Left renal pelvis (tissue), 4 donors: ENCODE measurements at regions not wholly inside any gene's neighbourhood (a gene's known extent, or its start where the extent isn't known, plus 50 kb on each side); places are given as distances from the start of the nearest gene placed in this dataset.
"Not testable (repeated sequence)": the region's sequence is repeated elsewhere in the genome, so short reads cannot be mapped to it uniquely, and the experiment has no call there.

Experiments
- DNase-seq, 4 donors: peaks; one replicate each; pipeline ENCODE4 v3.0.0-alpha.2; 2013; ENCODE audit warnings: low read depth in 4 of 4, low spot score in 3 of 4

DNA sequence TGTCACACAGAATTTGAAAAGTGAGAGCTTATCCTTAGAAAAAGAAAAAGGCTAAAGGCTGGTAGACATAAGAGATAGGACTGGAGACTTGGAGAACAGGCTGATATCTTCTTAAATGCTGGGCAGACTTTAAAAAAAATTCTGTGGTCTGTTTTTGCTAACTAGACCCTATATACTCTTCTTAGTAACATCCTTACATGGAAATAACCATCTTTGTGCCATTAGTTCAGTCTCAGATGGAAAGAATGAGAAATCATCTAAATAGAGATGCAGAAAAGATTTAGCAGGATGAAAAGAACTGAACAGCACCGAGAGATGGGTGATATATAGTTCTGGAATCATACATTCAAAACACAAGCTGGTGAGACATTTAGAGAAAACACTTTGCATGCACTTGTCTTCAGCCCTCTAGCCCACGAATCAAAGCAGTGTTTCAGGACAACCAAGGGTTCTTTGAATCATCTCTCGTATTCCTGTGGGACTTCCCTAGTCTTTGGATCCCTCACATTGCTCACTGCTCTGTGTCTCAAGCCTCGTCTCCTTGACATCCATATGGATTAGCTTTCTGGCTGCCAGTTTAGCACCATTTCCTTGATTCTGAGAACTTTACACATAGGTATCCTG, 93.0 kb upstream of the LYSMD4 start:
- DNase-seq = no peak

- no peak for DNase-seq
Measured at GRCh38 chr15:99823346-99823745, 90.1 kb upstream of the LYSMD4 start.

DNA sequence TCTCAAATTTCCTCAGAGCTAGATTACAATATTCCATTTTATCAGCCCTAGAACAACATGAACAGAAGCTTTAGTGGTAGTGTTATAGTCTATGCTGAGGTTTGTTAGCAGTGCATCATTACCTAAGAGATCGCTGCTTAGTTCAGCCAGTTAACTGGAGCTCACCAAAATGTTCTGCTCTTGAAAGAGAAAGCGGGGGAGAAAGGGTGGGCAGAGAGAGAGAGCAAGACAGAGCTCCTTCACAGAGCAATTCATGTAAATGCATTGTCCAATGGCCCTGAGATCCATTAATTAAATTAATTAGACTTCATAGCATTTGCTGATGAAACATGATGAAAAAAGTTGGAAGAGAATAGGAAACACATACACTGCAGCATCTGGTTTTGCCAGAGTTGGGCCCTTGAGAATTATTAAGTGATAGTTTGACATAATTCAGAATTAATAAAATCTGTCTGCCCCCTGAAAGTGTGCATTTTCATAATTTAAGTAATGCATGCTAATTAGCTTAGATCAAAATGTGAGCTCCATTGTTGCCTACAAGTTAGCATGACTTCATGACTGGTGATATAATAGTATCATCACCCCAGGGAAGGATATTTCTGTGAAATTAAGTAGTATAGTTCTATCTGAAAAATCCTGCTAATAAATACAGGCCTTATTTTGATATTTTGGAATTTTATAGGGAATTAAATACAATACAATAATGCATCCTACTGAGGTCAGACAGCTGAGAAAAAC, 86.9 kb upstream of the LYSMD4 start:
- no peak for DNase-seq

DNA sequence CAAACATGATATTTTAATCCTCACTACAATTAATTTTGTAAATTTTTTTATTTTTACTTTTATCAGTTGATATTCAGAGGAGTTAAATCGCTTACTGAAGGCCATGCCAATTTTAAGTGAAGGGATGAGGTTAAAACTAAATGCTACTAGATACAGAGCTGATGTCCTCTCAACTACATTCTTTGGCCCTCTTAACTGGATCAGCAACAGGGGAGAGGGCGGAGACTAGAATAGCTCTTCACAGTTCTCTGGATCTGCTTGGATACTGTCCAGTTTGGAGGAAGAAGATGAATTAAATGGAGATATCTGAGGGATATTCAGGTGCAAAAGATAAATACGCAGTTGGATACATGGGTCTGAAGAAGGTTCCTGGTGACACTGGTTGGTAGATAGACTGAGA, 85.6 kb upstream of the LYSMD4 start:
- no peak for DNase-seq

- DNase-seq = not testable (repeated sequence)
Measured at GRCh38 chr15:99816862-99817261, 83.6 kb upstream of the LYSMD4 start.

- not testable (repeated sequence) for DNase-seq
Measured at GRCh38 chr15:99810663-99811062, 77.4 kb upstream of the LYSMD4 start.

DNA sequence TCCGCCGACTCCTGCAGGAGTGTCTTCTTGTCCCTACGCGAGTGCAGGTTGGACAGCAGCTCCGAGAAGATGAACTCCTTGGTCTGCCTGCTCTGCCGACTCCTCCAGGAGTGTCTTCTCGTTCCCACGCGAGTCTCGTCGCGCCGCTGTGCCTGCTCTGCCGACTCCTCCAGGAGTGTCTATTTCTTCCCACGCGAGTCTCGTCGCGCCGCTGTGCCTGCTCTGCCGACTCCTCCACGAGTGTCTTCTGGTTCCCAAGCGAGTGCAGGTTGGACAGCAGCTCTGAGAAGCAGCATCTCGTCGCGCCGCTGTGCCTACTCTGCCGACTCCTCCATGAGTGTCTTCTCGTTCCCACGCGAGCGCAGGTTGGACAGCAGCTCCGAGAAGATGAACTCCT, 66.6 kb upstream of the LYSMD4 start:
- not testable (repeated sequence) for DNase-seq

GRCh38 chr15:99799182-99799853, 66.1 kb upstream of the LYSMD4 start:
- not testable (repeated sequence) for DNase-seq

DNA sequence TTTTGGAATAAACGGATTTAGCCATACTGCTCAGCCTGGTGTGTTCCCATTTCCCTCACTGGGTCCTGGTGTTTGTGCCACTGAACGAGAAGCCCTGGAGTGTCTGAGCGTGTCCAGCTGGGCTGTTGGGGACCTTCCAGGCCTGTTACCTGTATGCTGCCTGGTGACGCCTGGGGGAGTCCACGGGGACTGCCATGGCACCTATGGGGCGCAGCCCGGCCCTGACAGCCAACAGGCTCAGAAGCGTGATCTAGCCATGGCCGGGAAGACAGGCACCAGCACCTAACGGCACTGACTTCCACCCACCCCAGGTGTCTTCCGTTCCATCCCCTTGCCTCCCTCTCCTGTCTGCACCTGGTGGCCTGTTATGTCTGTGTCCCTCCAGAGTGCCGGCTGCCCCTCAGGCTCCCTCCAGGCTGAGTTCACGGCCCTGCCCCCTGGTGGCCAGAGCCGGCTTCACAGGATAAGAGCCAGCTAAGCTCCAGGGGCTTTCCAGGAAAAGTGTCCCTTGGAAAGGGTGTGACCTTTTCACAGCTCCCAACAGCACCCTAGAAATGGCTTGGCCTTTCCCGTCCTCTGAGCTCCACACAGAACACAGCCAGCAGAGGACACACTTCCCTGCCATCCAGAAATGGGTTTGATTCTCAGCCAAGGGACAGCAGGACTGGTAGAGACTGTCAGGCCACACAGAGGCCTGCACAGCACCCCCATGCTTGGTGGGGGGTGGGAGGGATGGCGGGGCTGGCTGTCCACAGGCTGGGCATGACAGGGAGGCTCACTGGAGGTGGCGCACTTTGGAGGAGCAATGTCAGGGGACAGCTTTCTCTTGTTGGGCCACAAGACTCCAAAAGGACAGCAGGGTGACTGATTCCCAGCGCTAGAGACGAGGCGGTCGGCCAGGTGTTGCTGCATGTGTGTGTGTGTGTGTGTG, 64.0 kb upstream of the LYSMD4 start:
- DNase-seq = not testable (repeated sequence)

DNA sequence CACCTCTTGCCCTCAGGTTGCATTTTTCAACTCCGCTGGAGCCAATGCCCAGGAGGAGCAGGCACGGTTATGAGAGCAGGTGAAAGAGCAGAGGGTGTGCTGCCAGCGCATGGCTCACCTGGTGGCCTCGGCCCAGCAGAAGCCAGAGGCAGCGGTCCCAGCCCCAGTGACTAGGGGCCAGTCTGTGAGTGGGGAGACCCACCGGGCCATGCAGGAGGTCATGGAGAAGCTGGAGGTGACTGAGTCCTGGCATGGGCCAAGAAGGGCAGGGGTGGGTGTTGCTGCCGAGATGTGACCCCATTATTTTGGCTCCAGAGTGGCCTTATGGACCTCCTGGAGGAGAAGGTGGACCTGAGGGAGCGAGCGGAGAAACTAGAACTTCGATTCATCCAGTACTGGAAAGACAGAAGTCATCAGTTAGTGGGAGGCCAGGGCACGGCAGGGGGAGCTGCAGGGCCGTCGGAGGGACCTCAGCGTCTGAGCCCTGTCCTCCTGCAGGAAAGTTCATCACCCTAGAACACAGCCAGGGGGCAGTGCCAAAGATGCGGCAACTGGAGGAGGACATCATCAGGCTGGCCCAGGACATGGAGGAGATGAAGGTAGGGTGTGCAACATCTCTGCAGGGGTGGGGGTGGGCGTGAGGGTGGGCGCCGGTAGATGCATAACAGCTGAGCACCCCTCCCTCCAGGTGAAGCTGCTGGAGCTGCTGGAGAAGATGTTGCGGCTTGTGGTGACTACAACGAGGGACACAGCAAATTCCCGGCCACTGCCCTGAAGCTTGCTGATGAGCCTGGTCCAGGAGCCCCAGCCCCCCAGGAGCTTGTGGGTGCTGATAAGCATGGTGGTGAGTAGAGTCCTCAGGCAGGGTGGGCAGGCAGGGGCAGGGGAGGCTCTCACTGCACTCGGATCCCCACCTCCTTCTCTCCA, 58.9 kb upstream of the LYSMD4 start:
- not testable (repeated sequence) for DNase-seq

DNA sequence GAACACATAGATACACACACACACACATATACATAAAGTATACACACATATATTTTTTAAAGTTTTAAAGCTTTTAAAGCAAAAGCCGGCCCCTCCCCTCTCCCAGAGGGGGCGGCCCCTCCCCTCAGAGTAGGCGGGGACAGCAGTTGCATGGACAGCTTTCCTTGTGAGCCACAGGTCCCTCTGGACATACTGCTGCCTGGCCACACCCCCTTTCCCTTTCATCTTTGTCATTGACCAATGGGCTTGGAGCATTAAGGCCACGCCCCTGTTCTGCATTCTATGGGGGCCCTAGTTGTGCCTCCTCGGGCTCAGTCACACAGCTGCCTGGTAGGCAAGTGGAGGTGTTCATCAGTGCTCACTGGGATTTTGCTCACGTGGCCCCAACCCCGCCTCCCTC, 57.5 kb upstream of the LYSMD4 start:
- DNase-seq = not testable (repeated sequence)

GRCh38 chr15:99788156-99788555, 54.9 kb upstream of the LYSMD4 start:
- DNase-seq = no peak

DNA sequence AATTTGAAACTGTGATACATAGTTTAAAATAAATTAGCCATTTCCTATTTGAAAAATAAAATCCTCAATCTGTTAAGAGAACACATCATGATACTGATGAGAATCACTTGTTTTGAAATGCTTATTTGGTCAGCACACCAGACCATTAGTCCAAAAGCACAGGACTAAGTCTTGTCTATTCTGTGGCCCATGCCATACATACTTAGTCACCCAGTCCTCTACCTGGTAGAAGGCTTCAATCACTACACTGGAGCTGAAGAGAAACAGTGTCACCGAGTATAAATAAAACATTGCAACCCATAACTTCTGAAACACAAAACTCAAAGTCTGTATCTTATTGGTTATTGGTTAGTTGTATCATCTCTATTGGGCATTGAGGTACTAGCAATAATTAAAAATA, 51.6 kb upstream of the LYSMD4 start:
- not testable (repeated sequence) for DNase-seq

DNA sequence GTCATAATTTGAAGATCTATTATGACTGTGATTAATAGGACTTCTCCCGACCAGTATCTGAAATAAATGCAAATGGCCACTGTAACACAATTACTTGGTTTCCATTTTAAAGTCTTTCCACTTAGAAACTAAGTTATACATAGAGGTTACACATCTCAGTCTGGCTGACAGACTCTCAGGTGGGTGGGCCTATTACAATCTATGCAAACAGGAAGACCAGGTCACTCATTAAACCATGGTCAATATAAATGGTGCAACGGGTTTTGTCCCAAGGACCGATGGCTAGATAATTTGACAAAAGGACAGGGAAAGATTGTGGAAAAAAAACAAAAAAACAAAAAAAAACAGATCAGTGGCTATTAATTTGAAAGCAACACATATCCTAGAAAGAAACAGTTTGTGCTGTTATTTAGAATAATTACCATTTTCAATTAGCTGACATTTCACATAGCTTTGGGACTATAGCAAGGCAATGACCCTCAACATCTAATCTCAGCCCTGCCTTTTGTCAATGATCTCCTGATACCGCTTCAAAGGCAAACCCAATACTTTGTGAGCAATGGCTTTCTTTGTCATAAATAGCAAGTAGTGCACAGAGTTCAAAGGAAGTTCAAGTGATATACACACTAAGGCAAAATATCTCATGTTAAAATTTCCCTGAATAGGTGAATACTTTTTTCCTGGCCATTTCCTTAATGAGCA, 50.8 kb upstream of the LYSMD4 start:
- DNase-seq = not testable (repeated sequence)
